HEK293 (cell line): ENCODE measurements at regions not wholly inside any gene's neighbourhood (a gene's known extent, or its start where the extent isn't known, plus 50 kb on each side); places are given as distances from the start of the nearest gene placed in this dataset.

Source experiments
- BCL6B ChIP-seq: fragments of 450-650 bp; formaldehyde crosslinking; IDR thresholded peaks from 2 replicates; pipeline ENCODE4 v1.5.1; 2017; ENCODE audit warnings: missing biosample characterization, missing genetic modification characterization
- GLIS1 ChIP-seq: fragments of 450-650 bp; formaldehyde crosslinking; IDR thresholded peaks from 2 replicates; pipeline ENCODE4 v1.5.1; 2016; ENCODE audit warnings: missing biosample characterization, missing genetic modification characterization
- KLF1 ChIP-seq: fragments of 450-650 bp; formaldehyde crosslinking; IDR thresholded peaks from 2 replicates; pipeline ENCODE4 v1.5.1; 2016; ENCODE audit warnings: missing biosample characterization, missing genetic modification characterization
- KLF16 ChIP-seq: fragments of 450-650 bp; formaldehyde crosslinking; IDR thresholded peaks from 2 replicates; pipeline ENCODE4 v1.5.1; 2017; ENCODE audit warnings: missing biosample characterization, missing genetic modification characterization
- KLF9 ChIP-seq: fragments of 450-650 bp; formaldehyde crosslinking; IDR thresholded peaks from 2 replicates; pipeline ENCODE4 v1.5.1; 2016; ENCODE audit warnings: missing biosample characterization, missing genetic modification characterization, low read depth
- ZBTB20 ChIP-seq: fragments of 450-650 bp; formaldehyde crosslinking; IDR thresholded peaks from 2 replicates; pipeline ENCODE4 v1.5.1; 2016; ENCODE audit warnings: missing biosample characterization, missing genetic modification characterization
- ZBTB21 ChIP-seq: fragments of 450-650 bp; formaldehyde crosslinking; IDR thresholded peaks from 2 replicates; pipeline ENCODE4 v1.5.1; 2017; ENCODE audit warnings: missing biosample characterization, missing genetic modification characterization
- ZBTB8A ChIP-seq: fragments of 450-650 bp; formaldehyde crosslinking; IDR thresholded peaks from 2 replicates; pipeline ENCODE4 v1.5.1; 2016; ENCODE audit warnings: missing biosample characterization, missing genetic modification characterization
- ZFHX2 ChIP-seq: fragments of 450-650 bp; formaldehyde crosslinking; conservative IDR thresholded peaks from 2 replicates; pipeline ENCODE4 v1.5.1; 2016; ENCODE audit warnings: missing biosample characterization, missing genetic modification characterization
- ZFP3 ChIP-seq: fragments of 450-650 bp; formaldehyde crosslinking; IDR thresholded peaks from 2 replicates; pipeline ENCODE4 v1.5.1; 2016; ENCODE audit warnings: low read depth, missing biosample characterization, missing genetic modification characterization
- ZFP41 ChIP-seq: fragments of 450-650 bp; formaldehyde crosslinking; IDR thresholded peaks from 2 replicates; pipeline ENCODE4 v1.5.1; 2016; ENCODE audit warnings: missing biosample characterization, missing genetic modification characterization, borderline replicate concordance
- ZIC2 ChIP-seq: fragments of 450-650 bp; formaldehyde crosslinking; IDR thresholded peaks from 2 replicates; pipeline ENCODE4 v1.5.1; 2016; ENCODE audit warnings: missing biosample characterization, missing genetic modification characterization
- ZNF132 ChIP-seq: fragments of 450-650 bp; formaldehyde crosslinking; IDR thresholded peaks from 2 replicates; pipeline ENCODE4 v1.5.1; 2017; ENCODE audit warnings: missing biosample characterization, missing genetic modification characterization, borderline replicate concordance
- ZNF175 ChIP-seq: fragments of 450-650 bp; formaldehyde crosslinking; IDR thresholded peaks from 2 replicates; pipeline ENCODE4 v1.5.1; 2016; ENCODE audit warnings: missing biosample characterization, missing genetic modification characterization
- ZNF2 ChIP-seq: fragments of 450-650 bp; formaldehyde crosslinking; IDR thresholded peaks from 2 replicates; pipeline ENCODE4 v1.5.1; 2016; ENCODE audit warnings: missing biosample characterization, missing genetic modification characterization
- ZNF324 ChIP-seq: fragments of 450-650 bp; formaldehyde crosslinking; IDR thresholded peaks from 2 replicates; pipeline ENCODE4 v1.5.1; 2016; ENCODE audit warnings: missing biosample characterization, missing genetic modification characterization
- ZNF473 ChIP-seq: fragments of 450-650 bp; formaldehyde crosslinking; IDR thresholded peaks from 2 replicates; pipeline ENCODE4 v1.5.1; 2017; ENCODE audit warnings: missing biosample characterization, missing genetic modification characterization
- ZNF580 ChIP-seq: fragments of 450-650 bp; formaldehyde crosslinking; IDR thresholded peaks from 2 replicates; pipeline ENCODE4 v1.5.1; 2016; ENCODE audit warnings: missing biosample characterization, missing genetic modification characterization
- ZNF600 ChIP-seq: fragments of 450-650 bp; formaldehyde crosslinking; IDR thresholded peaks from 2 replicates; pipeline ENCODE4 v1.5.1; 2016; ENCODE audit warnings: missing biosample characterization, missing genetic modification characterization
- ZNF629 ChIP-seq: fragments of 450-650 bp; formaldehyde crosslinking; IDR thresholded peaks from 2 replicates; pipeline ENCODE4 v1.5.1; 2017; ENCODE audit warnings: missing biosample characterization, missing genetic modification characterization
- ZNF843 ChIP-seq: fragments of 450-650 bp; formaldehyde crosslinking; IDR thresholded peaks from 2 replicates; pipeline ENCODE4 v1.5.1; 2016; ENCODE audit warnings: missing biosample characterization, missing genetic modification characterization
- TF ChIP-seq, protein P1 (sequence below): fragments of 450-650 bp; formaldehyde crosslinking; IDR thresholded peaks from 2 replicates; pipeline ENCODE4 v1.5.1; 2017; ENCODE audit warnings: missing biosample characterization, mild to moderate bottlenecking, missing genetic modification characterization, moderate library complexity
- TF ChIP-seq, protein P2 (sequence below): fragments of 450-650 bp; formaldehyde crosslinking; IDR thresholded peaks from 2 replicates; pipeline ENCODE4 v1.5.1; 2016; ENCODE audit warnings: missing biosample characterization, missing genetic modification characterization
- TF ChIP-seq, protein P3 (sequence below): fragments of 450-650 bp; formaldehyde crosslinking; IDR thresholded peaks from 2 replicates; pipeline ENCODE4 v1.5.1; 2016; ENCODE audit warnings: missing biosample characterization, missing genetic modification characterization
- TF ChIP-seq, protein P4 (sequence below): fragments of 450-650 bp; formaldehyde crosslinking; IDR thresholded peaks from 2 replicates; pipeline ENCODE4 v1.5.1; 2016; ENCODE audit warnings: missing biosample characterization, missing genetic modification characterization

- TF ChIP-seq BCL6B (no peak; the same call in 1 of the 2 replicates), KLF1 (tag by site-specific recombination) (0 out of 2 replicates have a peak, but pooled peaks have one; percentile 14), ZFHX2 (tag by site-specific recombination) (0 out of 2 replicates have a peak, but pooled peaks have one; percentile 10), ZNF600 (tag by site-specific recombination) (no peak), ZNF132 (tag by site-specific recombination) (no peak), ZBTB21 (no peak), ZFP3 (tag by site-specific recombination) (no peak), ZNF2 (tag by site-specific recombination) (no peak), KLF9 (tag by site-specific recombination) (peak; percentile 52; the same call in 1 of the 2 replicates), ZNF843 (tag by site-specific recombination) (0 out of 2 replicates have a peak, but pooled peaks have one; percentile 57), KLF16 (tag by site-specific recombination) (0 out of 2 replicates have a peak, but pooled peaks have one; percentile 40), ZNF629 (tag by site-specific recombination) (peak; percentile 67), ZNF324 (tag by site-specific recombination) (0 out of 2 replicates have a peak, but pooled peaks have one; percentile 36), ZIC2 (tag by site-specific recombination) (no peak), ZNF580 (tag by site-specific recombination) (peak; percentile 55; the same call in 1 of the 2 replicates), GLIS1 (tag by site-specific recombination) (peak; percentile 81), ZNF473 (tag by site-specific recombination) (no peak), ZFP41 (tag by site-specific recombination) (no peak), ZNF175 (tag by site-specific recombination) (no peak), ZBTB8A (tag by site-specific recombination) (0 out of 2 replicates have a peak, but pooled peaks have one; percentile 23), ZBTB20 (tag by site-specific recombination) (peak; percentile 42; the same call in 1 of the 2 replicates)
- TF ChIP-seq, protein P1, sequence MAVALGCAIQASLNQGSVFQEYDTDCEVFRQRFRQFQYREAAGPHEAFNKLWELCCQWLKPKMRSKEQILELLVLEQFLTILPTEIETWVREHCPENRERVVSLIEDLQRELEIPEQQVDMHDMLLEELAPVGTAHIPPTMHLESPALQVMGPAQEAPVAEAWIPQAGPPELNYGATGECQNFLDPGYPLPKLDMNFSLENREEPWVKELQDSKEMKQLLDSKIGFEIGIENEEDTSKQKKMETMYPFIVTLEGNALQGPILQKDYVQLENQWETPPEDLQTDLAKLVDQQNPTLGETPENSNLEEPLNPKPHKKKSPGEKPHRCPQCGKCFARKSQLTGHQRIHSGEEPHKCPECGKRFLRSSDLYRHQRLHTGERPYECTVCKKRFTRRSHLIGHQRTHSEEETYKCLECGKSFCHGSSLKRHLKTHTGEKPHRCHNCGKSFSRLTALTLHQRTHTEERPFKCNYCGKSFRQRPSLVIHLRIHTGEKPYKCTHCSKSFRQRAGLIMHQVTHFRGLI (tag by site-specific recombination), result 0 out of 2 replicates have a peak, but pooled peaks have one; percentile 54
- TF ChIP-seq, protein P2, sequence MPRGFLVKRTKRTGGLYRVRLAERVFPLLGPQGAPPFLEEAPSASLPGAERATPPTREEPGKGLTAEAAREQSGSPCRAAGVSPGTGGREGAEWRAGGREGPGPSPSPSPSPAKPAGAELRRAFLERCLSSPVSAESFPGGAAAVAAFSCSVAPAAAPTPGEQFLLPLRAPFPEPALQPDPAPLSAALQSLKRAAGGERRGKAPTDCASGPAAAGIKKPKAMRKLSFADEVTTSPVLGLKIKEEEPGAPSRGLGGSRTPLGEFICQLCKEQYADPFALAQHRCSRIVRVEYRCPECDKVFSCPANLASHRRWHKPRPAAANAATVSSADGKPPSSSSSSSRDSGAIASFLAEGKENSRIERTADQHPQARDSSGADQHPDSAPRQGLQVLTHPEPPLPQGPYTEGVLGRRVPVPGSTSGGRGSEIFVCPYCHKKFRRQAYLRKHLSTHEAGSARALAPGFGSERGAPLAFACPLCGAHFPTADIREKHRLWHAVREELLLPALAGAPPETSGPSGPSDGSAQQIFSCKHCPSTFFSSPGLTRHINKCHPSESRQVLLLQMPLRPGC, result 0 out of 2 replicates have a peak, but pooled peaks have one; percentile 33
- TF ChIP-seq, protein P3, sequence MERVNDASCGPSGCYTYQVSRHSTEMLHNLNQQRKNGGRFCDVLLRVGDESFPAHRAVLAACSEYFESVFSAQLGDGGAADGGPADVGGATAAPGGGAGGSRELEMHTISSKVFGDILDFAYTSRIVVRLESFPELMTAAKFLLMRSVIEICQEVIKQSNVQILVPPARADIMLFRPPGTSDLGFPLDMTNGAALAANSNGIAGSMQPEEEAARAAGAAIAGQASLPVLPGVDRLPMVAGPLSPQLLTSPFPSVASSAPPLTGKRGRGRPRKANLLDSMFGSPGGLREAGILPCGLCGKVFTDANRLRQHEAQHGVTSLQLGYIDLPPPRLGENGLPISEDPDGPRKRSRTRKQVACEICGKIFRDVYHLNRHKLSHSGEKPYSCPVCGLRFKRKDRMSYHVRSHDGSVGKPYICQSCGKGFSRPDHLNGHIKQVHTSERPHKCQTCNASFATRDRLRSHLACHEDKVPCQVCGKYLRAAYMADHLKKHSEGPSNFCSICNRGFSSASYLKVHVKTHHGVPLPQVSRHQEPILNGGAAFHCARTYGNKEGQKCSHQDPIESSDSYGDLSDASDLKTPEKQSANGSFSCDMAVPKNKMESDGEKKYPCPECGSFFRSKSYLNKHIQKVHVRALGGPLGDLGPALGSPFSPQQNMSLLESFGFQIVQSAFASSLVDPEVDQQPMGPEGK (tag by site-specific recombination), result peak; percentile 62
- TF ChIP-seq, protein P4, sequence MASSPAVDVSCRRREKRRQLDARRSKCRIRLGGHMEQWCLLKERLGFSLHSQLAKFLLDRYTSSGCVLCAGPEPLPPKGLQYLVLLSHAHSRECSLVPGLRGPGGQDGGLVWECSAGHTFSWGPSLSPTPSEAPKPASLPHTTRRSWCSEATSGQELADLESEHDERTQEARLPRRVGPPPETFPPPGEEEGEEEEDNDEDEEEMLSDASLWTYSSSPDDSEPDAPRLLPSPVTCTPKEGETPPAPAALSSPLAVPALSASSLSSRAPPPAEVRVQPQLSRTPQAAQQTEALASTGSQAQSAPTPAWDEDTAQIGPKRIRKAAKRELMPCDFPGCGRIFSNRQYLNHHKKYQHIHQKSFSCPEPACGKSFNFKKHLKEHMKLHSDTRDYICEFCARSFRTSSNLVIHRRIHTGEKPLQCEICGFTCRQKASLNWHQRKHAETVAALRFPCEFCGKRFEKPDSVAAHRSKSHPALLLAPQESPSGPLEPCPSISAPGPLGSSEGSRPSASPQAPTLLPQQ (tag by site-specific recombination), result peak; percentile 54; the same call in 1 of the 2 replicates
Observed at GRCh38 chr16:81181013-81181720, 57.3 kb upstream of the BCO1 start (continued).
